T-helper 17 cell (primary cell): ENCODE measurements at regions not wholly inside any gene's neighbourhood (a gene's known extent, or its start where the extent isn't known, plus 50 kb on each side); places are given as distances from the start of the nearest gene placed in this dataset.
"Not testable (repeated sequence)": the region's sequence is repeated elsewhere in the genome, so short reads cannot be mapped to it uniquely, and the experiment has no call there.

Experiments used
- ATAC-seq: fragments of 150-1000 bp; cut with Tn5 transposase; 2 replicates; pipeline ENCODE4 v1.10.0; 2021; ENCODE audit warnings: mild to moderate bottlenecking, moderate library complexity
- DNase-seq, 3 donors: peaks; one replicate each; pipeline versions ENCODE4 v3.0.0 to v3.0.0-alpha.2; 2020 to 2021
- H3K9me3 ChIP-seq: one replicate; pipeline ENCODE4 v1.7.0; 2013; ENCODE audit warnings: low read length, mild to moderate bottlenecking; ENCODE audit not compliant: control insufficient read depth, poor library complexity, severe bottlenecking
- H3K27ac Mint-ChIP-seq: one replicate; pipeline ENCODE4 v1.8.0; 2022; ENCODE audit warnings: mild to moderate bottlenecking, moderate library complexity, mixed read lengths
- H3K27me3 Mint-ChIP-seq: one replicate; pipeline ENCODE4 v1.8.0; 2022; ENCODE audit warnings: mixed read lengths
- H3K36me3 Mint-ChIP-seq: one replicate; pipeline ENCODE4 v1.8.0; 2022; ENCODE audit warnings: low read depth, mixed read lengths
- H3K4me1 Mint-ChIP-seq: one replicate; pipeline ENCODE4 v1.8.0; 2022; ENCODE audit warnings: mild to moderate bottlenecking, mixed read lengths
- H3K4me3 Mint-ChIP-seq: one replicate; pipeline ENCODE4 v1.8.0; 2022; ENCODE audit warnings: mild to moderate bottlenecking, moderate library complexity, mixed read lengths

- not testable (repeated sequence) for DNase-seq, H3K4me1 Mint-ChIP-seq, H3K27me3 Mint-ChIP-seq, H3K27ac Mint-ChIP-seq, H3K4me3 Mint-ChIP-seq, H3K36me3 Mint-ChIP-seq, H3K9me3 ChIP-seq, ATAC-seq
Measured at GRCh38 chr17:20387549-20387948, 79.8 kb downstream of the LGALS9B start.

- not testable (repeated sequence) for H3K27ac Mint-ChIP-seq, H3K4me1 Mint-ChIP-seq
- H3K4me3 Mint-ChIP-seq, result peak overlapping the region; percentile 78
Measured at GRCh38 chr17:20381358-20382300, 85.7 kb downstream of the LGALS9B start.

GRCh38 chr17:20380625-20381024 is 86.7 kb downstream of the LGALS9B start:
- H3K9me3 ChIP-seq, H3K27ac Mint-ChIP-seq, H3K4me3 Mint-ChIP-seq, DNase-seq, H3K36me3 Mint-ChIP-seq, H3K4me1 Mint-ChIP-seq, ATAC-seq: not testable (repeated sequence)
- peaks cover 25% of the 10 kb centered on the region for H3K27me3 Mint-ChIP-seq

More at GRCh38 chr17:20381358-20382300, 85.7 kb downstream of the LGALS9B start:
- H3K27me3 Mint-ChIP-seq, result peaks cover 17% of the 10 kb centered on the region
- not testable (repeated sequence) for H3K9me3 ChIP-seq, DNase-seq, H3K36me3 Mint-ChIP-seq
- ATAC-seq, result peak; percentile 85

- not testable (repeated sequence) for H3K27ac Mint-ChIP-seq, H3K9me3 ChIP-seq, ATAC-seq, H3K36me3 Mint-ChIP-seq, DNase-seq, H3K4me3 Mint-ChIP-seq, H3K4me1 Mint-ChIP-seq
- H3K27me3 Mint-ChIP-seq, result peaks cover 26% of the 10 kb centered on the region
Measured at GRCh38 chr17:20379251-20379650, 88.1 kb downstream of the LGALS9B start.

- not testable (repeated sequence) for H3K4me3 Mint-ChIP-seq, DNase-seq, H3K36me3 Mint-ChIP-seq, H3K9me3 ChIP-seq, H3K4me1 Mint-ChIP-seq, H3K27ac Mint-ChIP-seq, ATAC-seq
- peaks cover 32% of the 10 kb centered on the region for H3K27me3 Mint-ChIP-seq
Measured at GRCh38 chr17:20376642-20377041, 90.7 kb downstream of the LGALS9B start.

DNA sequence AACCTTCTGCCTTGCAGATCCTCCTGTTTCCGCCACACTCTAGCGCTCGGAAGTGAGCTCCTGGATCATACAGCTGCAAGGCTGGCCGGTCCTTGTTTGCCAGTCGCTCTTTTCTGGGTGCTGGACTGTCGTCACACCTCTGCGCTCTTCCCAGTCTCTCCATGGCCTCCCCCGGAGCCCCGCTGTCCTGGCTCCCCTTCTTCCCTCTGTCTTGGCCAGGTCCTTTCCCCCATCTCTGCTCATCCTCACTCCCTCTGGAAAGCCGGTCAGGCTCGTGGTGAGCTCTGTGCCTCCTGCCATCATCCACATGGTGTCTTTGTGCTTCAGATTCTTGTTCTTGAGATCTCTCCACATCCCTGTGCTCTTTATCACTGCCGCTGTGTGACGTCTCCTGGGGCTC is 91.6 kb downstream of the LGALS9B start:
- not testable (repeated sequence) for H3K27ac Mint-ChIP-seq, H3K9me3 ChIP-seq, H3K4me1 Mint-ChIP-seq, ATAC-seq, H3K4me3 Mint-ChIP-seq, DNase-seq, H3K36me3 Mint-ChIP-seq
- H3K27me3 Mint-ChIP-seq, result peaks cover 24% of the 10 kb centered on the region
